WI38 (cell line): ENCODE measurements at regions not wholly inside any gene's neighbourhood (a gene's known extent, or its start where the extent isn't known, plus 50 kb on each side); places are given as distances from the start of the nearest gene placed in this dataset.
"Not testable (repeated sequence)": the region's sequence is repeated elsewhere in the genome, so short reads cannot be mapped to it uniquely, and the experiment has no call there.

ENCODE experiments used
- H3K4me3 ChIP-seq: 2 replicates; pipeline ENCODE4 v1.5.1; 2011; ENCODE audit warnings: low read depth, mild to moderate bottlenecking, control low read depth, low read length
- TF ChIP-seq, protein P1 (sequence below): IDR thresholded peaks from 2 replicates; pipeline ENCODE4 v1.5.1; 2012; ENCODE audit warnings: low read depth, mild to moderate bottlenecking, control low read depth, low read length

GRCh38 chr2:120514521-120514920, 168.6 kb downstream of the INHBB start:
- TF ChIP-seq, protein P1, sequence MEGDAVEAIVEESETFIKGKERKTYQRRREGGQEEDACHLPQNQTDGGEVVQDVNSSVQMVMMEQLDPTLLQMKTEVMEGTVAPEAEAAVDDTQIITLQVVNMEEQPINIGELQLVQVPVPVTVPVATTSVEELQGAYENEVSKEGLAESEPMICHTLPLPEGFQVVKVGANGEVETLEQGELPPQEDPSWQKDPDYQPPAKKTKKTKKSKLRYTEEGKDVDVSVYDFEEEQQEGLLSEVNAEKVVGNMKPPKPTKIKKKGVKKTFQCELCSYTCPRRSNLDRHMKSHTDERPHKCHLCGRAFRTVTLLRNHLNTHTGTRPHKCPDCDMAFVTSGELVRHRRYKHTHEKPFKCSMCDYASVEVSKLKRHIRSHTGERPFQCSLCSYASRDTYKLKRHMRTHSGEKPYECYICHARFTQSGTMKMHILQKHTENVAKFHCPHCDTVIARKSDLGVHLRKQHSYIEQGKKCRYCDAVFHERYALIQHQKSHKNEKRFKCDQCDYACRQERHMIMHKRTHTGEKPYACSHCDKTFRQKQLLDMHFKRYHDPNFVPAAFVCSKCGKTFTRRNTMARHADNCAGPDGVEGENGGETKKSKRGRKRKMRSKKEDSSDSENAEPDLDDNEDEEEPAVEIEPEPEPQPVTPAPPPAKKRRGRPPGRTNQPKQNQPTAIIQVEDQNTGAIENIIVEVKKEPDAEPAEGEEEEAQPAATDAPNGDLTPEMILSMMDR, result no peak
- H3K4me3 ChIP-seq, result no peak overlapping the region

GRCh38 chr2:120515066-120515758, 169.3 kb downstream of the INHBB start:
- not testable (repeated sequence) for H3K4me3 ChIP-seq

GRCh38 chr2:120515759-120516678, 170.1 kb downstream of the INHBB start:
- no peak overlapping the region for H3K4me3 ChIP-seq
- TF ChIP-seq, protein P1, result no peak

GRCh38 chr2:120516679-120517314, 170.9 kb downstream of the INHBB start:
- TF ChIP-seq, protein P1, result no peak
- H3K4me3 ChIP-seq, result no peak overlapping the region

- no peak overlapping the region for H3K4me3 ChIP-seq
- TF ChIP-seq, protein P1, result no peak
These were observed 172.0 kb downstream of the INHBB start for GRCh38 chr2:120517751-120518469.

GRCh38 chr2:120518819-120519218, 172.9 kb downstream of the INHBB start:
- no peak overlapping the region for H3K4me3 ChIP-seq
- TF ChIP-seq, protein P1, result no peak

GRCh38 chr2:120519469-120519868, 173.5 kb downstream of the INHBB start:
- TF ChIP-seq, protein P1, result no peak
- no peak overlapping the region for H3K4me3 ChIP-seq
